NCI-H526 treated with DMSO at 0.1 percent for 48 hours (cell line): ENCODE measurements at regions not wholly inside any gene's neighbourhood (a gene's known extent, or its start where the extent isn't known, plus 50 kb on each side); places are given as distances from the start of the nearest gene placed in this dataset.
A peak's percentile ranks its signal among the peaks of the same experiment; 100 is the strongest.

Experiments
- DNase-seq: peaks from one replicate; lab custom pipeline; 2025; lab: John Stamatoyannopoulos, UW

GRCh38 chr18:78362198-78362597 is 617.4 kb upstream of the SALL3 start:
- no peak for DNase-seq

GRCh38 chr18:78363556-78364387 is 615.8 kb upstream of the SALL3 start:
- no peak for DNase-seq

- no peak for DNase-seq
Observed at GRCh38 chr18:78364388-78364960, 615.1 kb upstream of the SALL3 start.

- DNase-seq: no peak
Observed at GRCh38 chr18:78367996-78368395, 611.6 kb upstream of the SALL3 start.

GRCh38 chr18:78368726-78369125 is 610.9 kb upstream of the SALL3 start:
- no peak for DNase-seq

GRCh38 chr18:78376046-78376445 is 603.6 kb upstream of the SALL3 start:
- DNase-seq: no peak

- no peak for DNase-seq
Observed at GRCh38 chr18:78378403-78378802, 601.2 kb upstream of the SALL3 start.

GRCh38 chr18:78378983-78379382 is 600.6 kb upstream of the SALL3 start:
- no peak for DNase-seq

GRCh38 chr18:78390348-78390951 is 589.2 kb upstream of the SALL3 start:
- no peak for DNase-seq

- no peak for DNase-seq
Observed at GRCh38 chr18:78390952-78391348, 588.7 kb upstream of the SALL3 start.

GRCh38 chr18:78393086-78393862 is 586.3 kb upstream of the SALL3 start:
- no peak for DNase-seq

GRCh38 chr18:78396077-78396476 is 583.5 kb upstream of the SALL3 start:
- no peak for DNase-seq

GRCh38 chr18:78396756-78397155 is 582.9 kb upstream of the SALL3 start:
- DNase-seq: no peak

- DNase-seq: no peak
Observed at GRCh38 chr18:78399992-78400503, 579.6 kb upstream of the SALL3 start.

- DNase-seq: no peak
Observed at GRCh38 chr18:78402440-78402839, 577.2 kb upstream of the SALL3 start.

GRCh38 chr18:78402966-78403365 is 576.7 kb upstream of the SALL3 start:
- DNase-seq: no peak

- no peak for DNase-seq
Observed at GRCh38 chr18:78403371-78403770, 576.2 kb upstream of the SALL3 start.

GRCh38 chr18:78405763-78406162 is 573.9 kb upstream of the SALL3 start:
- no peak for DNase-seq

GRCh38 chr18:78406743-78407465 is 572.7 kb upstream of the SALL3 start:
- DNase-seq: peak; percentile 4

- DNase-seq: no peak
Observed at GRCh38 chr18:78407466-78407844, 572.2 kb upstream of the SALL3 start.

GRCh38 chr18:78408623-78409022 is 571.0 kb upstream of the SALL3 start:
- DNase-seq: no peak
